H1 (cell line): ENCODE measurements at regions not wholly inside any gene's neighbourhood (a gene's known extent, or its start where the extent isn't known, plus 50 kb on each side); places are given as distances from the start of the nearest gene placed in this dataset.

Experiments
- CTCF ChIA-PET: fragments of 300-600 bp; sonication (Branson Sonifier 250); formaldehyde crosslinking; loops from one replicate; lab custom pipeline; 2021; ENCODE audit not compliant: partially characterized antibody; lab: Charles Lee
- POLR2A ChIA-PET: fragments of 300-600 bp; sonication (Branson Sonifier 250); formaldehyde crosslinking; loops from one replicate; lab custom pipeline; 2021; ENCODE audit warnings: inconsistent platforms; ENCODE audit not compliant: partially characterized antibody; lab: Charles Lee
- DNase-seq, 2 experiments: peaks; one replicate each; pipeline versions ENCODE4 v3.0.0 to v3.0.0-alpha.2; 2010 to 2022; ENCODE audit warnings: low spot score in 2 of 2, low read depth in 1 of 2, mixed read lengths in 1 of 2
- FAIRE-seq: peaks from 2 replicates; lab custom pipeline; 2011; peaks lifted over from hg19 to GRCh38; lab: Jason Lieb, UNC
- H2AFZ ChIP-seq: 2 replicates; pipeline ENCODE4 v1.8.1; 2012; ENCODE audit warnings: low read length, inconsistent platforms
- H2AK5ac ChIP-seq: 2 replicates; pipeline ENCODE4 v1.6.1; 2013; ENCODE audit warnings: low read depth, low read length
- H2BK120ac ChIP-seq: replicated peaks from 2 replicates; pipeline ENCODE3; 2013; ENCODE audit warnings: low read depth, low read length, inconsistent platforms
- H2BK12ac ChIP-seq: 2 replicates; pipeline ENCODE4 v1.6.1; 2013; ENCODE audit warnings: low read depth, low read length
- H2BK15ac ChIP-seq: 2 replicates; pipeline ENCODE4 v1.6.1; 2013; ENCODE audit warnings: low read length
- H2BK20ac ChIP-seq: 2 replicates; pipeline ENCODE4 v1.6.1; 2013; ENCODE audit warnings: low read length
- H2BK5ac ChIP-seq: 2 replicates; pipeline ENCODE4 v1.6.1; 2013; ENCODE audit warnings: low read depth, low read length
- H3K14ac ChIP-seq: 2 replicates; pipeline ENCODE4 v1.6.1; 2013; ENCODE audit warnings: inconsistent platforms; ENCODE audit not compliant: insufficient read length
- H3K18ac ChIP-seq: 2 replicates; pipeline ENCODE4 v1.6.1; 2013; ENCODE audit warnings: low read length; ENCODE audit errors: extremely low read depth
- H3K23ac ChIP-seq: 2 replicates; pipeline ENCODE4 v1.6.1; 2013; ENCODE audit warnings: inconsistent platforms; ENCODE audit not compliant: insufficient read length
- H3K23me2 ChIP-seq: 2 replicates; pipeline ENCODE4 v1.6.1; 2013; ENCODE audit warnings: low read depth, low read length
- H3K27ac ChIP-seq: 2 replicates; pipeline ENCODE4 v1.6.1; 2011; ENCODE audit warnings: low read depth, low read length, inconsistent platforms
- H3K27me3 ChIP-seq, 4 experiments: replicated peaks in 1 of 4; 1 replicate in 1 of 4; 2 replicates in 3 of 4; pipeline versions ENCODE4 v1.6.1 to v1.8.1; 2011 to 2013; ENCODE audit warnings: low read length in 3 of 4, mild to moderate bottlenecking in 3 of 4, inconsistent platforms in 2 of 4, mixed read lengths in 2 of 4, moderate library complexity in 1 of 4; ENCODE audit not compliant: control insufficient read depth in 3 of 4, insufficient read depth in 3 of 4; ENCODE audit errors: extremely low read depth in 1 of 4
- H3K36me3 ChIP-seq, 4 experiments: 2 replicates each; pipeline versions ENCODE4 v1.6.1 to v1.8.1; 2011 to 2013; ENCODE audit warnings: mild to moderate bottlenecking in 4 of 4, low read length in 3 of 4, moderate library complexity in 2 of 4, control low read depth in 1 of 4, inconsistent platforms in 1 of 4; ENCODE audit not compliant: insufficient read depth in 4 of 4, control insufficient read depth in 2 of 4
- H3K4ac ChIP-seq: replicated peaks from 2 replicates; pipeline ENCODE3; 2013; ENCODE audit warnings: low read length, low read depth, mixed read lengths, inconsistent platforms; ENCODE audit not compliant: insufficient read length
- H3K4me1 ChIP-seq, 4 experiments: replicated peaks in 1 of 4; 1 replicate in 1 of 4; 2 replicates in 3 of 4; pipeline versions ENCODE4 v1.6.1 to v1.8.1; 2011 to 2013; ENCODE audit warnings: low read length in 3 of 4, inconsistent platforms in 2 of 4, mixed read lengths in 1 of 4; ENCODE audit not compliant: insufficient read depth in 4 of 4, control insufficient read depth in 3 of 4
- H3K4me2 ChIP-seq, 2 experiments: 2 replicates each; pipeline versions ENCODE4 v1.6.1 to v1.8.1; 2011 to 2013; ENCODE audit warnings: low read depth in 2 of 2, low read length in 2 of 2, control low read depth in 1 of 2, inconsistent platforms in 1 of 2, mild to moderate bottlenecking in 1 of 2; ENCODE audit not compliant: insufficient read depth in 1 of 2
- H3K4me3 ChIP-seq, 4 experiments: fragments of 200-600, 300-600 bp in 1 of 4; sonication (generic), shearing (Covaris generic), sonication (Bioruptor Twin) in 1 of 4; 2 replicates each; pipeline versions ENCODE4 v1.5.1 to v1.8.1; 2011 to 2016; ENCODE audit warnings: low read length in 4 of 4, low read depth in 3 of 4, control low read depth in 2 of 4, inconsistent platforms in 2 of 4, mild to moderate bottlenecking in 2 of 4, mixed read lengths in 1 of 4, moderate library complexity in 1 of 4; ENCODE audit not compliant: insufficient read depth in 2 of 4; ENCODE audit errors: extremely low read depth in 1 of 4
- H3K56ac ChIP-seq: replicated peaks from 2 replicates; pipeline ENCODE3; 2013; ENCODE audit warnings: low read depth, mild to moderate bottlenecking, mixed read lengths, low read length, inconsistent platforms; ENCODE audit not compliant: insufficient read length
- H3K79me1 ChIP-seq: 2 replicates; pipeline ENCODE4 v1.6.1; 2013; ENCODE audit warnings: low read depth, low read length, control low read depth
- H3K79me2 ChIP-seq, 2 experiments: 2 replicates each; pipeline versions ENCODE4 v1.6.1 to v1.8.1; 2012 to 2013; ENCODE audit warnings: low read length in 2 of 2, mild to moderate bottlenecking in 2 of 2, inconsistent platforms in 1 of 2; ENCODE audit not compliant: insufficient read depth in 2 of 2, control insufficient read depth in 1 of 2
- H3K9ac ChIP-seq, 4 experiments: replicated peaks in 1 of 4; 1 replicate in 1 of 4; 2 replicates in 3 of 4; pipeline versions ENCODE4 v1.6.1 to v1.8.1; 2011 to 2013; ENCODE audit warnings: low read depth in 3 of 4, low read length in 3 of 4, control low read depth in 2 of 4, mild to moderate bottlenecking in 2 of 4, moderate library complexity in 2 of 4, inconsistent platforms in 1 of 4; ENCODE audit errors: extremely low read depth in 1 of 4
- H3K9me3 ChIP-seq, 2 experiments: 2 replicates each; pipeline versions ENCODE4 v1.6.1 to v1.8.1; 2012 to 2013; ENCODE audit warnings: mild to moderate bottlenecking in 2 of 2, moderate library complexity in 2 of 2, control low read depth in 1 of 2, inconsistent platforms in 1 of 2, low read depth in 1 of 2, low read length in 1 of 2, mixed read lengths in 1 of 2; ENCODE audit not compliant: insufficient read depth in 2 of 2
- H4K20me1 ChIP-seq, 2 experiments: replicated peaks in 1 of 2; 2 replicates each; pipeline versions ENCODE3 to v1.8.1; 2011 to 2013; ENCODE audit warnings: inconsistent platforms in 2 of 2, low read length in 2 of 2, mild to moderate bottlenecking in 1 of 2; ENCODE audit not compliant: insufficient read depth in 2 of 2, control insufficient read depth in 1 of 2
- H4K5ac ChIP-seq: 2 replicates; pipeline ENCODE4 v1.6.1; 2013; ENCODE audit warnings: low read length, low read depth, mixed read lengths, inconsistent platforms; ENCODE audit not compliant: insufficient read length
- H4K8ac ChIP-seq: 2 replicates; pipeline ENCODE4 v1.8.0; 2013; ENCODE audit warnings: mild to moderate bottlenecking, moderate library complexity, low read length, inconsistent platforms; ENCODE audit not compliant: insufficient read depth; ENCODE audit errors: extremely low read depth
- H4K91ac ChIP-seq: replicated peaks from 2 replicates; pipeline ENCODE3; 2013; ENCODE audit warnings: low read length, mixed read lengths, inconsistent platforms; ENCODE audit not compliant: insufficient read length
- ASH2L ChIP-seq: fragments of 200-600, 300-600 bp; sonication (generic); IDR thresholded peaks from one replicate; pipeline ENCODE4 v1.7.1; 2017; ENCODE audit warnings: low read length
- FOSL1 ChIP-seq: IDR thresholded peaks from 2 replicates; pipeline ENCODE4 v1.6.1; 2011; ENCODE audit warnings: mild to moderate bottlenecking, low read depth, low read length, moderate library complexity; ENCODE audit not compliant: insufficient read depth
- GABPA ChIP-seq: IDR thresholded peaks from 2 replicates; pipeline ENCODE4 v1.6.1; 2011; ENCODE audit warnings: mild to moderate bottlenecking, low read length, moderate library complexity, borderline replicate concordance; ENCODE audit not compliant: insufficient read depth
- GTF2F1 ChIP-seq: IDR thresholded peaks from 2 replicates; pipeline ENCODE4 v1.6.1; 2012; ENCODE audit warnings: low read depth, low read length, improper control_type of control experiment, borderline replicate concordance
- PHF8 ChIP-seq: fragments of 200-600 bp; sonication (generic); conservative IDR thresholded peaks from 2 replicates; pipeline ENCODE4 v1.7.1; 2012; ENCODE audit warnings: low read depth, mild to moderate bottlenecking, inconsistent platforms, low read length, moderate library complexity
- POLR2AphosphoS5 ChIP-seq: IDR thresholded peaks from 2 replicates; pipeline ENCODE4 v1.6.1; 2011; ENCODE audit warnings: low read depth, low read length
- RAD21 ChIP-seq, 2 experiments: IDR thresholded peaks in 1 of 2; conservative IDR thresholded peaks in 1 of 2; 2 replicates each; pipeline ENCODE4 v1.6.1; 2011; ENCODE audit warnings: low read depth in 2 of 2, low read length in 2 of 2, improper control_type of control experiment in 1 of 2, inconsistent platforms in 1 of 2, mild to moderate bottlenecking in 1 of 2, moderate library complexity in 1 of 2
- SRF ChIP-seq: IDR thresholded peaks from 2 replicates; pipeline ENCODE4 v1.6.1; 2011; ENCODE audit warnings: mild to moderate bottlenecking, low read depth, low read length, moderate library complexity
- WGBS, 2 experiments: shearing (Covaris generic) in 1 of 2; methylation state at CpG; one replicate each; pipeline versions ENCODE4 v1.1.6 to v1.1.7; 2013 to 2015; ENCODE audit warnings: low lambda C conversion rate in 2 of 2, mixed read lengths in 2 of 2, inconsistent platforms in 1 of 2, low coverage in 1 of 2, missing lambda C conversion rate in 1 of 2; ENCODE audit not compliant: insufficient replicate concordance in 2 of 2, insufficient coverage in 1 of 2, insufficient read length in 1 of 2; ENCODE audit errors: extremely low coverage in 1 of 2, missing lambda C conversion rate in 1 of 2; 5-methylcytosine and 5-hydroxymethylcytosine counted together

DNA sequence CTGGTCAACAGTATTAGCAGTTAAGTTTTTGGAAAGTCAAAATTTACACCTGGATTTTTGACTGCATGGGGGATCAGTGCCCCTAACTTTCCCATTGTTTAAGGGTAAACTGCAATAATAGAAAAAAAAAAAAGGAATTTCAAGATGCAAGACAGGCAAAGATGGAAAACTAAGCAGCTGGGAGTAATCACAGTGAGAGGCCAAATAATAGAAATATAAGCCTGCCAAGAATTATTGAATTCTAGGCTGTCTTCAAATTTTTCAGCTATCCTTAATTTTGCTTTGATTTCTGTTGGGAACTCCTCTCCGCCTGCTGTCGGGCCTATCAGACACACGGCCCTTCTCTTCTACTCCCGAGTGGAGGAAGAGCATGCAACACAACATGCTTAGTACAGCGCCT is 215.5 kb upstream of the LMCD1 start:
- Histone ChIP-seq H3K79me2 (no peaks in the 10 kb centered on the region), H3K9ac (no peak overlapping the region), H2BK15ac (no peak overlapping the region), H3K18ac (no peak overlapping the region), H2AFZ (no peak overlapping the region), H3K4ac (no peak overlapping the region), H3K9me3 (no peaks in the 10 kb centered on the region), H3K27me3 (no peaks in the 10 kb centered on the region), H3K27ac (no peak overlapping the region), H4K91ac (no peak overlapping the region), H2BK5ac (no peak overlapping the region), H4K20me1 (no peaks in the 10 kb centered on the region), H3K4me3 (no peak overlapping the region), H3K4me2 (no peak overlapping the region), H3K23ac (no peak overlapping the region), H2AK5ac (no peak overlapping the region), H3K4me1 (peaks cover 0 to 4% (median 0%) of the 10 kb centered on the region in 4 experiments; a peak in 1 of 7 replicates), H3K23me2 (no peaks in the 10 kb centered on the region), H3K36me3 (no peaks in the 10 kb centered on the region), H2BK120ac (no peak overlapping the region), H3K79me1 (no peaks in the 10 kb centered on the region), H2BK12ac (no peak overlapping the region), H4K5ac (no peak overlapping the region), H3K56ac (no peak overlapping the region), H2BK20ac (no peak overlapping the region), H3K14ac (no peak overlapping the region), H4K8ac (no peak overlapping the region)
- POLR2A ChIA-PET: no interaction called here
- FAIRE-seq (no peak), DNase-seq (no peak)
- WGBS, 2 experiments: 97% methylated on average over 5 of the region's 5 CpGs; no CpG with 5 or more reads in 1 of the 2 experiments
- CTCF ChIA-PET: interaction anchor here (1.0 to 1.9 kb wide), 5 partner anchors 18 to 313 kb away, joined by 3 to 7 read pairs (median 3); no protein-coding TSS in a partner anchor
- no peak for TF ChIP-seq ASH2L
- TF ChIP-seq SRF: no peak
- TF ChIP-seq RAD21 (IDR thresholded peaks at IDR 0.05 in 1 of 2, conservative IDR thresholded peaks at IDR 0.05 in 1 of 2; ENCODE audit: low read depth in 2 of 2, low read length in 2 of 2): no peak
- no peak for TF ChIP-seq GTF2F1
- TF ChIP-seq GABPA: no peak
- no peak for TF ChIP-seq PHF8
- no peak for TF ChIP-seq FOSL1
- TF ChIP-seq POLR2AphosphoS5: no peak
